ENCODE measurements at regions not wholly inside any gene's neighbourhood (a gene's known extent, or its start where the extent isn't known, plus 50 kb on each side); places are given as distances from the start of the nearest gene placed in this dataset.

GRCh38 chr1:29414086-29414485 is 177.8 kb downstream of the PTPRU start:
- ChIA-PET POLR2A (no interaction called here), CTCF (ENCODE audit: low intra/inter-chr PET ratio, low total read pairs) (no interaction called here)
- FAIRE-seq (no peak), DNase-seq (ENCODE audit: low spot score) (no peak), ATAC-seq (no peak)
- no peaks in the 10 kb centered on the region for H4K20me1 ChIP-seq (ENCODE audit: insufficient read depth, low read length)
- in situ Hi-C loops (cut with HindIII; ENCODE audit: extremely low pct_ligation_motif_present, low pct_unique_long_range_greater_than_20kb) = no loop called here
- no peak overlapping the region for H3K4me2 ChIP-seq (ENCODE audit: low read depth, low read length)
- 4% methylated on average over 4 of the region's 4 CpGs for WGBS (ENCODE audit: low lambda C conversion rate)
- no peaks in the 10 kb centered on the region; a peak in 1 of 5 replicates for H3K27me3 ChIP-seq (ENCODE audit: control insufficient read depth in 1 of 2, insufficient read depth in 2 of 2, low read length in 2 of 2)
- H3K27ac ChIP-seq (ENCODE audit: extremely low read length, insufficient read depth, low read length) = no peak overlapping the region
- no peaks in the 10 kb centered on the region for H3K9me3 ChIP-seq (ENCODE audit: low read length)
- intact Hi-C loops (cut with micrococcal nuclease; ENCODE audit: unreplicated experiment) = no loop called here
- H3K36me3 ChIP-seq (replicated peaks in 1 of 2; ENCODE audit: control insufficient read depth in 1 of 2, insufficient read depth in 2 of 2, low read length in 2 of 2) = no peaks in the 10 kb centered on the region
- H3K4me3 ChIP-seq (replicated peaks in 1 of 3; ENCODE audit: insufficient read depth in 1 of 3, low read depth in 2 of 3, low read length in 3 of 3) = no peak overlapping the region
- H2AFZ ChIP-seq (ENCODE audit: low read length) = no peak overlapping the region
- H3K4me1 ChIP-seq (ENCODE audit: insufficient read depth, low read length) = no peaks in the 10 kb centered on the region
- no peaks in the 10 kb centered on the region for H3K79me2 ChIP-seq (ENCODE audit: insufficient read depth, low read length)
- H3K9ac ChIP-seq (ENCODE audit: insufficient read depth, low read depth, low read length) = no peak overlapping the region
- BruUV-seq (replicated peaks) = no TSS peak
- no peak for TF ChIP-seq ZNF646 (CRISPR knock-in tag; IDR thresholded peaks at IDR 0.05)
- TF ChIP-seq ZBTB2 (CRISPR knock-in tag; IDR thresholded peaks at IDR 0.05; ENCODE audit: low read depth) = no peak
- no peak for TF ChIP-seq KDM4B (CRISPR knock-in tag; IDR thresholded peaks at IDR 0.05)
- no peak for TF ChIP-seq MAX (IDR thresholded peaks at IDR 0.05)
- TF ChIP-seq ZNF558 (CRISPR knock-in tag; IDR thresholded peaks at IDR 0.05; ENCODE audit: borderline replicate concordance) = no peak
- no peak for TF ChIP-seq TERF1 (CRISPR knock-in tag; IDR thresholded peaks at IDR 0.05)
- TF ChIP-seq PITX1 (CRISPR knock-in tag; IDR thresholded peaks at IDR 0.05) = no peak
- TF ChIP-seq MXI1 (IDR thresholded peaks at IDR 0.05; ENCODE audit: borderline replicate concordance, low read depth, low read length) = no peak
- TF ChIP-seq ONECUT2 (CRISPR knock-in tag; IDR thresholded peaks at IDR 0.05) = no peak
- TF ChIP-seq HCFC1 (IDR thresholded peaks at IDR 0.05; ENCODE audit: low read depth, low read length) = no peak
- TF ChIP-seq ZNF441 (CRISPR knock-in tag; IDR thresholded peaks at IDR 0.05; ENCODE audit: borderline replicate concordance) = no peak
- no peak for TF ChIP-seq TCF7 (IDR thresholded peaks at IDR 0.05; ENCODE audit: low read depth)
- no peak for TF ChIP-seq NFE2 (CRISPR knock-in tag; IDR thresholded peaks at IDR 0.05)
- no peak for TF ChIP-seq ZBTB25 (CRISPR knock-in tag; IDR thresholded peaks at IDR 0.05)
- no peak for TF ChIP-seq ZNF101 (CRISPR knock-in tag; IDR thresholded peaks at IDR 0.05; ENCODE audit: borderline replicate concordance, low read depth)
